ENCODE measurements at regions not wholly inside any gene's neighbourhood (a gene's known extent, or its start where the extent isn't known, plus 50 kb on each side); places are given as distances from the start of the nearest gene placed in this dataset.

DNA sequence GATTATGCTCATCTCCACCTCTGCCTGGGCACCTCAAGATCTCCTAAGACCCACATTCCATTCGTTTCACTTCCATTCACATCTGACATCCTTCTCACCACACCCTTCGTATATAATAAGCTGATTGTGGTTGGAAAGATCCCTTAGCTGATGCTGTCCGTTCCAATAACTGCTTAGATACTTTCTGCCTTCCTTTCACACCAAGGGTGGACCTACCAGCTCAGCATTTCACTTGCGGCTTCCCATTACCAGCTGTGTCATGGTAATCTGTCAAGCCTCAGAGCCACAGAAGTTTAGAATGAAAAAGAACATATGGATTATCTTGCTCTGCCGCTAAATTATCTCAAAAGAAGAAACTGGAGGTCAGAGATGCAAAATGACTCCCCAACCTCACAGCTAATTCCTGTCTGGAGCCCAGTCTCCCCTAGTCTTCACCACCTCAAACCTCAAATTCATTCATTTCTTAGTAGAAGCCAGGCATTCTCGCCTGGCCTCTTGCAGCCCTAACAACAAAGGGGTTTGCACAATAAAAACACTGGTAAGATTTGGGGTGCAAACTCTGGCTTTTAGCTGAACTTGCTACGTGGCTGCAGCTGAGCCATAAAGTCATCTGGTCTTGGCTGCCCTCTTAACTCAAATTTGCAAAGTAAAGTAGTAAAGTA is 182.8 kb upstream of the HS3ST3A1 start:
- intact Hi-C loops (cut with micrococcal nuclease) = no loop called here
- Mint-ChIP-seq H3K27ac (no peak overlapping the region), H3K9me3 (peaks cover 37% of the 10 kb centered on the region), H3K36me3 (ENCODE audit: low read depth) (no peaks in the 10 kb centered on the region), H3K27me3 (no peaks in the 10 kb centered on the region), H3K4me3 (no peak overlapping the region), H3K4me1 (ENCODE audit: low read depth) (no peaks in the 10 kb centered on the region)

DNA sequence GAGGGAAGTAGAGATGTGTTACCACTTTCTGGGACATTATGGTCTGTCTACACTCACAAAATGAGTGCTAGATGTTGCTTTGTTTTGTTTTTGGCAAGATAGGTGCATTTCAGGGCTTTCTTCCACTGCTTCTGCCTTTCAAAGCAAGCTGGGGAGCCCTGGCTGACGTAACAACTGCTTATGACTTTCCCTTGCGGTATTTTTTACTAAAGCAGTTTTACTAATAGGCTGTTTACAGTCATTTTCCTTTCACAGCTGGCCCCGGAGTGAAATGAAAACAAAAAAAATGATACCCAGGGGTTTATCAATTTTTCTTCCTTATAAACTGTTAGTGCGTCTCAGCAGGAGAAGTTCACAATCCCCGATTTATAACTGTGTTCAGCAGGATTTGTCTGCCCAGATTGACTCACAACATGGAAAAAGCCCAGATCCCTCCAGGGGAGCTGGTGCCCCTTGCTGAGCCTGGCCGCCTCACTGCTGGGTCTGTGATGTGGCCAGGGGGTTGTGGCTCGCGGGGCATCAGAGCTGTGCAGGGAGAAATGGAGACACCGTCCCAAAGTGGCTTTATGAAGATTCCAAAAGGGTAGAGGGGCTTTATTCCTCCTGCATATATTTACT is 184.4 kb upstream of the HS3ST3A1 start:
- Mint-ChIP-seq H3K9me3 (peaks cover 24% of the 10 kb centered on the region), H3K4me3 (no peak overlapping the region), H3K27me3 (no peaks in the 10 kb centered on the region), H3K36me3 (ENCODE audit: low read depth) (no peaks in the 10 kb centered on the region), H3K4me1 (ENCODE audit: low read depth) (no peaks in the 10 kb centered on the region), H3K27ac (no peak overlapping the region)
- intact Hi-C loops (cut with micrococcal nuclease) = no loop called here

DNA sequence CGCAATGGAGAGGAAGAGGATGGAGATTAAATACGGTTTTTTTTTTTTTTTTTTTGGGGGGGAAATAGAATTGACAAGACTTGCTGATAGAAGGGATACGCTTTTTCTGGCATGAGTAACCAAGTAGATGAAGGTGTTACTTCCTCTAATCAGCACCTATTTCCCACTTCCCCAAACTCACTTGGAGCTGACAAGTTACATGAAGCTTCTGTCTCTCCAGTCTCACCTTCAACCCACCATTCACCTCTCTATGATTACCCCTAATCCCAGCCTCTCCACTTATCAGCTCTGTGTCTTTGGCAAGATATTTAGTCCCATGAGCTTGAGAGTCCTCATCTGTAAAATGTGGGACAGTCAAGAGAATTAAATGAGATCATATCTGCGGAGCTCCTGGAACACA is 185.9 kb upstream of the HS3ST3A1 start:
- Mint-ChIP-seq H3K4me1 (ENCODE audit: low read depth) (no peaks in the 10 kb centered on the region), H3K4me3 (no peak overlapping the region), H3K27ac (no peak overlapping the region), H3K36me3 (ENCODE audit: low read depth) (no peaks in the 10 kb centered on the region), H3K27me3 (no peaks in the 10 kb centered on the region), H3K9me3 (peaks cover 21% of the 10 kb centered on the region)
- intact Hi-C loops (cut with micrococcal nuclease) = no loop called here

DNA sequence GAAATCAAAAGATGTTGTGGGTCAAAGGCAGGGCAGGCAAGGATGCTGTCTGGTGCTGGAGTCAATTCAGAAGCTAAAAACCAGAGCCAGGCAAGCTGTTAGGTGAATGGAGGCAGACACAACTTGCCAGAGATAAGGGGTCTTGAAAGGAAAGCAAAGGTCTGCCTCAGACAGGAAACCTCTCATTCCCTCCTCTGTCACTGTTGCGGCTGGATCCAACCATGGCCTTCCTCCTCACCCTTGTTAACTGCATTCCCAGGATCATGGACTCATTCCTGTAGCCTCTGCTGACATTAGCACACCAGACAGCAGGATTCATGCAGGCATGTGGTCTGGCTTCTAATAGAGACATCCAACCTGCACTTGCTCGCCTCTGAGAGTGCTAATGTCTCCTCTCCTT is 186.7 kb upstream of the HS3ST3A1 start:
- Mint-ChIP-seq H3K4me3 (no peak overlapping the region), H3K27me3 (no peaks in the 10 kb centered on the region), H3K4me1 (ENCODE audit: low read depth) (no peaks in the 10 kb centered on the region), H3K36me3 (ENCODE audit: low read depth) (no peaks in the 10 kb centered on the region), H3K27ac (no peak overlapping the region), H3K9me3 (peaks cover 21% of the 10 kb centered on the region)
- intact Hi-C loops (cut with micrococcal nuclease) = no loop called here

DNA sequence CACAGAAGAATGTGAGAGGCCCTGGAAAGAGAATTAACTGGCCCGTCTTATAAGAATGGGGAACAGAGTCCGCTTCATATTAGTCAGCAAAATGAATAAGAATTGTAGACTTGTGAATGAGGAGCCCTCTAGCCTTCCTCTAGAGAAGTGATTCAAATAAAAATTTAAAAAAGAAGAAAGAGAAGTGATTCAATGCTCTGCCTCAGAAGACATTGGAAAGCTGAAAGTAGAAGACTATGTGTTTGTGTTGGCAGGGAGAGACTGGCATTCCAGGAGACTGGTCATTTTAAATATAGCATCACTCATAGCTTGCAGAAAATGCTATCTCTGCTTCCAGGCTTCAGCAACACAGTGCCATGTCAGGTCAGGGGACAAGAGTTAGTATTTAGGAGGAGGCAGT is 190.6 kb upstream of the HS3ST3A1 start:
- no peak overlapping the region for H3K4me3 Mint-ChIP-seq
- no peak overlapping the region for H3K27ac Mint-ChIP-seq
- H3K27me3 Mint-ChIP-seq = no peaks in the 10 kb centered on the region
- peaks cover 23% of the 10 kb centered on the region for H3K9me3 Mint-ChIP-seq
- no peaks in the 10 kb centered on the region for H3K36me3 Mint-ChIP-seq (ENCODE audit: low read depth)
- H3K4me1 Mint-ChIP-seq (ENCODE audit: low read depth) = no peaks in the 10 kb centered on the region
- intact Hi-C loops (cut with micrococcal nuclease) = no loop called here

DNA sequence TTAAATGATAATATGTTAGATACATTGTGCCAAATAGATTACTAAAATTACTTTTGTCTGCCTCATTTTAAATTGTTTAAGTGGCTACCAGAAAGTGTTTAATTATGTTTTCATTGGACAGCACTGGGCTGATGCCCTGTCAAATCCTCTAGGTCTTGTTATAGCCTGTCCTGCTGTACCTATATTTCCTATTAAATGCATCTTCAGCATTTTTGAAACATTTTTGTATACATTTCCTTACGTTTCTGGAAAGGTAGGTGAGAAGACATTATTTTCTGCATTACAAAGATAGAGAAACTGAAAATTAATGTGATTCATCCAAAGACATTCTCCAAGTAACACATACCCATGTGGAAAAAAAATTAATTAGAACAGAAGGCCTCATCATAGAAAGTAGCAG is 192.2 kb upstream of the HS3ST3A1 start:
- Mint-ChIP-seq H3K4me3 (no peak overlapping the region), H3K27me3 (no peaks in the 10 kb centered on the region), H3K4me1 (ENCODE audit: low read depth) (no peaks in the 10 kb centered on the region), H3K27ac (no peak overlapping the region), H3K36me3 (ENCODE audit: low read depth) (no peaks in the 10 kb centered on the region), H3K9me3 (peaks cover 17% of the 10 kb centered on the region)
- intact Hi-C loops (cut with micrococcal nuclease) = no loop called here

DNA sequence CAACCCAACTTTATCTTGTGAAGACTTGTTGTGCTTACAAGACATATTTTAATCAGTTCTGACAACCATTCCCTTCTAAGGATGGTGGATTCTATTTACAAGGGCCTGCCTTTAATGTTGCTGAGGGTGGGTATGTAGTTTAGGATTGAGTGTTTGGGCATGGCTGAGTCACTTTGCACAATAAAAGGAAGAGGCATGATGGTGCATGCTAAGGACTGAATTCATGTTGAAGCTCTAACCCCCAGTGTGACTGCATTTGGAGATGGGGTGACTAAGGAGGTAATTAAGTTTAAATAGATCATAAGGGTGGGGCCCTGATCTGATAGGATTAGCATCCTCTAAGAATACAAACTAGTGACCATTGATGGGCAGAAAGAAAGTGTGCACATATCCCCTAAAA is 196.1 kb upstream of the HS3ST3A1 start:
- Mint-ChIP-seq H3K4me1 (ENCODE audit: low read depth) (no peaks in the 10 kb centered on the region), H3K27ac (no peak overlapping the region), H3K36me3 (ENCODE audit: low read depth) (no peaks in the 10 kb centered on the region), H3K9me3 (peaks cover 17% of the 10 kb centered on the region), H3K27me3 (no peaks in the 10 kb centered on the region), H3K4me3 (no peak overlapping the region)
- intact Hi-C loops (cut with micrococcal nuclease) = no loop called here

DNA sequence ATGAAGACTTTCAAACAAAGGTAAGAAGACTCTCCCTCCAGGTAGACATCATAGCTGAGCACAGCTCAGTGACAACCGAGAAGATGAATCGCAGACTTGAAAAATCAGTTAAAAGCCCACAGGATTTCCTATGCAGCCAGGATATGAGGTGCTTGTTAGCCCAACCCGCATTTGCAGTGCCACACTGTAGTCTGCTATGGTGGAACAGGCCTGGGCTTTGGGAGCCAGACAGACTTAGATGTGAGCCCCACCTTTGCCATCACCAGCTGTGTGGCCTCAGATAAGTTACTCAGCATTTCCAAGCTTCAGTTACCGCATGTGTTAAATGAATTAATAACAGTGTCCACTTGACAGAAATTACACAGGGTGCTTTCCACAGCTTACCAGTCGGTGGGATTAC is 204.4 kb upstream of the HS3ST3A1 start:
- Mint-ChIP-seq H3K36me3 (ENCODE audit: low read depth) (no peaks in the 10 kb centered on the region), H3K9me3 (peaks cover 12% of the 10 kb centered on the region), H3K27ac (no peak overlapping the region), H3K27me3 (peaks cover 6% of the 10 kb centered on the region), H3K4me3 (no peak overlapping the region), H3K4me1 (ENCODE audit: low read depth) (no peaks in the 10 kb centered on the region)
- intact Hi-C loops (cut with micrococcal nuclease) = no loop called here

DNA sequence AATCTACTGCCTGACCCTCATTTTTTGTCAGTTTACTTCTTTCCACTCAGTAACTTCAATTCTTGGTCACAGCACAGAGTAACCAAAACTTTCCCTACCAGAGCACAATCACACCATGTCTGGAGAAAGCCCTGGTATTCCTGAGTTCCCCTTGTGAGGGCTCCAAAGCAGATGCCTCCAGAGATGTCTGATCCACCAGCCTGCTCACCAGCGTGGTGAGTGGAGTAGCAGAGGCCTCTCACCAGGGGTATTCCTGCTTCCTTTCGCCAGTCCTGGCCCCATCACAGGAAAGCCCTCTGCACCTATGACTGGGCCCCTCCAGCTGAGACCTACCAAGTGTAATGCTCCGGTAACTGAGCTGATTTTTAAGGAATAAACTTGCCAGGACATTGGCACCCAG is 205.4 kb upstream of the HS3ST3A1 start:
- no peaks in the 10 kb centered on the region for H3K4me1 Mint-ChIP-seq (ENCODE audit: low read depth)
- peaks cover 12% of the 10 kb centered on the region for H3K9me3 Mint-ChIP-seq
- no peak overlapping the region for H3K27ac Mint-ChIP-seq
- no peaks in the 10 kb centered on the region for H3K36me3 Mint-ChIP-seq (ENCODE audit: low read depth)
- H3K4me3 Mint-ChIP-seq = no peak overlapping the region
- intact Hi-C loops (cut with micrococcal nuclease) = no loop called here
- peaks cover 6% of the 10 kb centered on the region for H3K27me3 Mint-ChIP-seq

DNA sequence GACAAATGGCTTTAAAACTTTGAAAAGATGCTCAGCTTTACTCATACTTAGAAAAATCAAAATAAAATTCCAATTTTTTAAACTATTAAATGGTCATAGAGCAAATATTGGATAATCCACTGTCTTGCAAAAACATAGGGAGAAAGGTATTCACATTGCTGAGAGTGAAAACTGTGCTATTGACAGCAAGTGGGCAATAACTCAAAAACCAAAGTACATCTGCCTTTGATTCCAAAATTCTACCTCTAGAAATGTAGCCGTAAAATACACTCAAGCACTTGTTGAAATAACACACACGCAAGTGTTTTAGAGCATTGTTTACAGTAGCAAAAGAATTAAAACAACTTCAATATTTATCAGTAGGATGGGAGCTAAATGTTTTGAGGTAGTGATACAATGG is 210.6 kb upstream of the HS3ST3A1 start:
- intact Hi-C loops (cut with micrococcal nuclease) = no loop called here
- Mint-ChIP-seq H3K4me3 (no peak overlapping the region), H3K27ac (no peak overlapping the region), H3K36me3 (ENCODE audit: low read depth) (no peaks in the 10 kb centered on the region), H3K27me3 (peaks cover 3% of the 10 kb centered on the region), H3K9me3 (peaks cover 21% of the 10 kb centered on the region), H3K4me1 (ENCODE audit: low read depth) (no peaks in the 10 kb centered on the region)

DNA sequence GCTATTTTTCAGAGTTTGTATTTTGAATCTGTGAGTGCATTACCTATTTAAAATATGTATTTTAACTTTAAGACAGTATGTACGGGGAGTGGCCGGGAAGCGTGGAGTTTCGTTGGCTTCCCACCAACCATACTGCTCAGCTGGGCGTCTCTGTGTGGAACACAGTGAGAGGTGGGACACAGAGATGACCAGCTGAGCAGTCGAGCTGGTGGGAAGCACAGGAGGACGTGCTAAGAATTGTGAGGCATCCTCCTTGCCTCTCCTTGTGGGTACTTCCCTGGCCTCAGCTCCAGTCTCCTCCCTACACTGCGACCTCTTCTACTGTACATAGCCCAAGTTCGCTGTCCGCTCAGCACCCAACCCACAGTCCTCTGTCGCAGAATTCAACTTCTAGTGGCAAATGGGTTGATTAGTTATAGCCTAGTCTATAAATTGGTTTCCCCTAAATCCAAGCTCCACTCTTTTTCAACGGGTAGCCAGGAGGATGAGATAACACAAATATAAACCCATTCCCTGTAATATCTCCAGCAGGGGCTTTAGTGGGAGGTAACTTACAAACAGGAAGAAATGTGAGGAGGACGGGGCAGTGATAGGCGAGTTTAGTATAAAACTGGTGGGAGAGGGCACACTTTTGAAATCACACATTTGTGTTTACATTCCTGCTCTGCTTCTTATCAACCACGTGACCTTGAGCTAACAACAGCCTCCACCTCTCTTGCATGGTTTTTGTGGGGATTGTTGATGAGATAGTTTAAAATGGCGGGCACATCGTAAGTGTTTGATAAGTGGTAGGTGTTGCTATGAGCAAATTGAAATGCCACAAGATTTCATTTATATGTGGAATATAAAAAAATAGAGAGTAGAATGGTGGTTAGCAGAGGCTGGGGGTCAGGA is 211.9 kb upstream of the HS3ST3A1 start:
- Mint-ChIP-seq H3K27ac (no peak overlapping the region), H3K27me3 (peaks cover 3% of the 10 kb centered on the region), H3K36me3 (ENCODE audit: low read depth) (no peaks in the 10 kb centered on the region), H3K4me1 (ENCODE audit: low read depth) (no peaks in the 10 kb centered on the region), H3K9me3 (peaks cover 30% of the 10 kb centered on the region), H3K4me3 (no peak overlapping the region)
- intact Hi-C loops (cut with micrococcal nuclease) = no loop called here

DNA sequence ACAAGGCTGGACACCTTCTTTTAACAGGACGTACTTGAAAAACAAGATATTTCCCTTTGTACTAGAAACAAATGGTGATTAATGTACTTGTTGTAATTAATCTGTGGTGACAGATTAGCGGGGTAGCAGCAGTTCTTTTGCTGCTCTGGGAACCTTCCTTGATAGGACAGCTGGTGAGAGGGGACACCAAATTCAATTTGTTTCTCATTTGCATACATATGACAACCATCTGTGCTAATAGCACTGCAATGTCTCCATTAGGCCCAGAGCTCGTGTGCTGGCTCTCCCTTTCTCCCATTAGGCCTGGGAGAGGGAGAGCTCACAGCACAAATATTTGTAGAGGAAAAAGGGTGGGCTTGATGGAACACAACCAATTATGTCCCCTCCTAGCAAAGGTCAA is 221.0 kb upstream of the HS3ST3A1 start:
- H3K9me3 Mint-ChIP-seq = peaks cover 10% of the 10 kb centered on the region
- intact Hi-C loops (cut with micrococcal nuclease) = no loop called here
- no peaks in the 10 kb centered on the region for H3K36me3 Mint-ChIP-seq (ENCODE audit: low read depth)
- no peak overlapping the region for H3K27ac Mint-ChIP-seq
- H3K27me3 Mint-ChIP-seq = no peaks in the 10 kb centered on the region
- H3K4me3 Mint-ChIP-seq = no peak overlapping the region
- no peaks in the 10 kb centered on the region for H3K4me1 Mint-ChIP-seq (ENCODE audit: low read depth)

DNA sequence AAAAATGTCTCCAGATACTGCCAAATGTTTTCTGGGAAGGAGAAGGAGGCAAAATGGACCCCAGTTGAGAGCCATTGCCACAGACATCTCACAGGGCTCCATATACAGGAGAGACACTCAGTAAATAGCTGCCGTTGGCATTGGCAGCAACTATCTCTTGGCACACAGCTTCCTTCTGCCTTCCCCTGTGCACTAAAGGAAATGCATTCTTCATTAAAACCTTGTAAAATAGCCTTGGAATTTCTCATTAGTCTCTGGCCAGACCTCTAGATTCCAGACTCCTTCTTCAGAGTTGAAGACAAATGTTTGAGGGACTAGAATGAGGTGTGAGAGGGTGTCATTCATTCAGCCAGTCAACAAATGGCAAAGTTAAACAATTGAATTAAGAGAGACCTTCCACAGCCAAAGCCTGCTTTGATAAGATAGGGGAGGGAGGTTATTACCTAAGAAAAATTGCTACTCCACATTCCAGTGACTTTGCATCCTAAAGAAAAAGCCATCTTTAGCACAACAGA is 223.9 kb upstream of the HS3ST3A1 start:
- H3K27me3 Mint-ChIP-seq = no peaks in the 10 kb centered on the region
- intact Hi-C loops (cut with micrococcal nuclease) = no loop called here
- H3K27ac Mint-ChIP-seq = no peak overlapping the region
- no peak overlapping the region for H3K4me3 Mint-ChIP-seq
- H3K4me1 Mint-ChIP-seq (ENCODE audit: low read depth) = no peaks in the 10 kb centered on the region
- H3K36me3 Mint-ChIP-seq (ENCODE audit: low read depth) = no peaks in the 10 kb centered on the region
- H3K9me3 Mint-ChIP-seq = peaks cover 15% of the 10 kb centered on the region

DNA sequence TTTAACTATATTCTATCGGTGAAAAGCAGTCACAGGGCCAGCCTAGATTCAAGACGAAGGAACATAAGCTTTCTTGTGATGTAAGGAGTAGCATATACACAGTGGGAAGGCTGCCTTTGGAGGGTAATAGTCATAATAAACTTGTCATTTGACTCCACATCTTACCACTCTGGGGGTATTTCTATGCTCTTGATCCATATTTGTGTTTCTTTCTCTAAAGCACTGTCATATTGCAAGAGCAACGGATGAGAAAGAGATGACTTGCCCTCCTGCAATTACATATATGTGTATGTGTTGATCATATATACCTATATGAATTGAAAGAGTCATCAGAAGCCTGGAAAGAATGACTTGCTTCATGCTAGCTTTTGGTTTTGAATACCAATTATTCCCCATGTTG is 225.4 kb upstream of the HS3ST3A1 start:
- no peak overlapping the region for H3K4me3 Mint-ChIP-seq
- no peak overlapping the region for H3K27ac Mint-ChIP-seq
- H3K36me3 Mint-ChIP-seq (ENCODE audit: low read depth) = no peaks in the 10 kb centered on the region
- no peaks in the 10 kb centered on the region for H3K27me3 Mint-ChIP-seq
- no peaks in the 10 kb centered on the region for H3K4me1 Mint-ChIP-seq (ENCODE audit: low read depth)
- intact Hi-C loops (cut with micrococcal nuclease) = no loop called here
- peaks cover 16% of the 10 kb centered on the region for H3K9me3 Mint-ChIP-seq

All from dendritic cell treated with granulocyte-macrophage colony-stimulating factor and Interleukin-4, amounts not matched to agents 40 ng/mL and 50 ng/mL, for 4 days (primary cell).